SJCRH30 (cell line): ENCODE measurements at regions not wholly inside any gene's neighbourhood (a gene's known extent, or its start where the extent isn't known, plus 50 kb on each side); places are given as distances from the start of the nearest gene placed in this dataset.
"Not testable (repeated sequence)": the region's sequence is repeated elsewhere in the genome, so short reads cannot be mapped to it uniquely, and the experiment has no call there.

ENCODE experiments used
- DNase-seq, 2 experiments: peaks; one replicate each; pipeline ENCODE4 v3.0.0-alpha.2; 2015 to 2020
- H3K27ac ChIP-seq: fragments of 250-450 bp; sonication (Bioruptor Pico); 2 replicates; pipeline ENCODE4 v1.5.1; 2020; ENCODE audit warnings: mild to moderate bottlenecking, moderate library complexity
- H3K27me3 ChIP-seq: fragments of 250-450 bp; sonication (Bioruptor Pico); 2 replicates; pipeline ENCODE4 v1.5.1; 2020; ENCODE audit warnings: mild to moderate bottlenecking, moderate library complexity
- H3K36me3 ChIP-seq: fragments of 250-450 bp; sonication (Bioruptor Pico); 2 replicates; pipeline ENCODE4 v1.5.1; 2020; ENCODE audit warnings: mild to moderate bottlenecking, moderate library complexity
- H3K4me1 ChIP-seq: fragments of 250-450 bp; sonication (Bioruptor Pico); 2 replicates; pipeline ENCODE4 v1.5.1; 2020; ENCODE audit warnings: mild to moderate bottlenecking, moderate library complexity
- H3K4me3 ChIP-seq: fragments of 250-450 bp; sonication (Bioruptor Pico); 2 replicates; pipeline ENCODE4 v1.5.1; 2020; ENCODE audit warnings: mild to moderate bottlenecking, moderate library complexity
- H3K9me3 ChIP-seq: fragments of 250-450 bp; sonication (Bioruptor Pico); replicated peaks from 2 replicates; pipeline ENCODE4 v1.5.1; 2020; ENCODE audit warnings: mild to moderate bottlenecking, moderate library complexity

- H3K36me3 ChIP-seq, H3K27ac ChIP-seq, H3K9me3 ChIP-seq, H3K4me1 ChIP-seq, H3K4me3 ChIP-seq, H3K27me3 ChIP-seq: not testable (repeated sequence)
- DNase-seq = peak in 1 of 2 experiments; percentile 22
Observed at GRCh38 chr22:10934704-10935103, 4593.3 kb upstream of the OR11H1 start.

GRCh38 chr22:10961043-10961860 lies 4566.7 kb upstream of the OR11H1 start:
- H3K27ac ChIP-seq = no peak overlapping the region
- DNase-seq = no peak
- no peaks in the 10 kb centered on the region for H3K27me3 ChIP-seq
- H3K9me3 ChIP-seq = no peaks in the 10 kb centered on the region
- H3K4me3 ChIP-seq = no peak overlapping the region
- no peaks in the 10 kb centered on the region for H3K4me1 ChIP-seq
- H3K36me3 ChIP-seq = no peaks in the 10 kb centered on the region

DNA sequence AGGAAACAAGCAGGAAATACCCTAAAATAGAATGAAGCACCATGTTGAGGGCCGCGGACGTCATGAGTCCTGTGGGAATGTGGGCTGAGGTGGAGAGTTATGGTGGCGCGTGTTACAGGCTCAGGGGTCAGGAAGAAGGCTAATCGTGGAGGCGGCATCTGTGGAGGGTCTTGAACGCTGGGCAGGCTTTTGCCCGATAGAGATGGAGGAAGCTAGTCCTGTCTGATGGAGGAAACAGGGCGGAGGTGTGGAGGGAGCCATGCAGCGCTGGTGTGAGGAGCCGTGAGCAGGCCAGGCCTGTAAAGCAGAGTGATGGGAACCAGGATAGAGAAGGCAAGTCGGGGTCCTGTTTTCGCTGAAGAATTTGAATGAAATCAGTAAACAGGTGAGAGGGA lies 4566.1 kb upstream of the OR11H1 start:
- not testable (repeated sequence) for H3K36me3 ChIP-seq, DNase-seq, H3K27me3 ChIP-seq, H3K4me1 ChIP-seq, H3K27ac ChIP-seq, H3K9me3 ChIP-seq, H3K4me3 ChIP-seq
